ENCODE measurements at regions not wholly inside any gene's neighbourhood (a gene's known extent, or its start where the extent isn't known, plus 50 kb on each side); places are given as distances from the start of the nearest gene placed in this dataset.

DNA sequence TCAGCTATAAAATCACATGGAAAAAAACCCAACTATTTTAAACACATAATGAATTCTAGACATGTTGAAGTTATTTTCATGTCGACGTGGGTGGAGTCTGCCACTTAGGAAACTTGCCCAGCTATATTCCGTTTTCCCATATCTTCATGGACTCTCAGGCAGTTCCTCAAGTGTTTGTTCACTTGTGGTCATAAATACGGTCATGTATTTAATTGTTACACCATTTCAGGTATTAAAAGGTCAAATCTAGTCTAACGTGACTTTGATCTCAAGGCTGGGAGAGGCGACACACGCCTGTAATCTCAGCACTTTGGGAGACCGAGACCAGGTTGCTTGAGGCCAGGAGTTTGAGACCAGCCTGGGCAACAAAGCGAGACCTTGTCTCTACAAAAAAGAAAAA lies 346.9 kb downstream of the PBX1 start (continued):
- no peak for TF ChIP-seq SMC3 (IDR thresholded peaks at IDR 0.05; ENCODE audit: low read depth, low read length)
- TF ChIP-seq POLR2AphosphoS5 (IDR thresholded peaks at IDR 0.05; ENCODE audit: low read depth, low read length), result no peak
- TF ChIP-seq NFIC (IDR thresholded peaks at IDR 0.05; ENCODE audit: borderline replicate concordance), result no peak

GRCh38 chr1:164902491-164902890 lies 343.5 kb downstream of the PBX1 start:
- Histone ChIP-seq H3K9me2 (no peaks in the 10 kb centered on the region), H3K36me3 (replicated peaks in 1 of 2; ENCODE audit: control insufficient read depth in 1 of 2, insufficient read depth in 2 of 2, low read length in 1 of 2) (no peaks in the 10 kb centered on the region), H3K4me3 (ENCODE audit: low read depth in 2 of 2, low read length in 1 of 2) (no peak overlapping the region), H3K4me1 (ENCODE audit: control insufficient read depth in 1 of 2, insufficient read depth in 2 of 2, low read depth in 1 of 2, low read length in 1 of 2) (no peaks in the 10 kb centered on the region), H3F3A (replicated peaks; ENCODE audit: insufficient read depth) (no peaks in the 10 kb centered on the region), H4K20me1 (ENCODE audit: insufficient read depth) (no peaks in the 10 kb centered on the region), H3K27ac (ENCODE audit: low read depth in 2 of 2, low read length in 1 of 2) (no peak overlapping the region), H3K4me2 (no peak overlapping the region), H3K27me3 (ENCODE audit: insufficient read depth) (no peaks in the 10 kb centered on the region), H3K79me2 (ENCODE audit: insufficient read depth) (no peaks in the 10 kb centered on the region), H3K9ac (no peak overlapping the region), H2AFZ (ENCODE audit: low read depth) (no peak overlapping the region), H3K9me3 (no peaks in the 10 kb centered on the region)
- DNase-seq, result no peak
- WGBS (ENCODE audit: low lambda C conversion rate), result 36% methylated on average over 2 of the region's 2 CpGs
- CTCF ChIA-PET, result interaction anchor here (1.3 kb wide), 1 partner anchor 11 kb away, joined by 4 read pairs; no protein-coding TSS in a partner anchor
- no peak for TF ChIP-seq IRF3 (IDR thresholded peaks at IDR 0.05; ENCODE audit: low read depth, low read length)
- TF ChIP-seq, protein P1, sequence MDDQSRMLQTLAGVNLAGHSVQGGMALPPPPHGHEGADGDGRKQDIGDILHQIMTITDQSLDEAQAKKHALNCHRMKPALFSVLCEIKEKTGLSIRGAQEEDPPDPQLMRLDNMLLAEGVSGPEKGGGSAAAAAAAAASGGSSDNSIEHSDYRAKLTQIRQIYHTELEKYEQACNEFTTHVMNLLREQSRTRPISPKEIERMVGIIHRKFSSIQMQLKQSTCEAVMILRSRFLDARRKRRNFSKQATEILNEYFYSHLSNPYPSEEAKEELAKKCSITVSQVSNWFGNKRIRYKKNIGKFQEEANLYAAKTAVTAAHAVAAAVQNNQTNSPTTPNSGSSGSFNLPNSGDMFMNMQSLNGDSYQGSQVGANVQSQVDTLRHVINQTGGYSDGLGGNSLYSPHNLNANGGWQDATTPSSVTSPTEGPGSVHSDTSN (IDR thresholded peaks at IDR 0.05), result no peak
- no peak for TF ChIP-seq NFIC (IDR thresholded peaks at IDR 0.05; ENCODE audit: borderline replicate concordance)
- no peak for TF ChIP-seq POLR2AphosphoS5 (IDR thresholded peaks at IDR 0.05; ENCODE audit: low read depth, low read length)
- no peak for TF ChIP-seq RFX5 (IDR thresholded peaks at IDR 0.05; ENCODE audit: low read length)
- TF ChIP-seq TCF12 (IDR thresholded peaks at IDR 0.05), result no peak
- TF ChIP-seq EP300 (IDR thresholded peaks at IDR 0.05; ENCODE audit: borderline replicate concordance in 1 of 2, low read depth in 1 of 2, low read length in 1 of 2), result no peak
- POLR2A ChIA-PET, result no interaction called here

Small RNA genes lying in the stretch of these regions (small RNA-seq; reads per million reads assigned to genes)
- 0 reads per million in 7 experiments for gene RNU6-755P
